Activated B cell treated with CpG ODN at 0.5 μM for 24 hours (primary cell): ENCODE measurements at regions not wholly inside any gene's neighbourhood (a gene's known extent, or its start where the extent isn't known, plus 50 kb on each side); places are given as distances from the start of the nearest gene placed in this dataset.

Experiments used
- ATAC-seq: fragments of 200-7000 bp; cut with Tn5 transposase; one replicate; pipeline ENCODE4 v1.10.0; 2021; ENCODE audit warnings: low read depth, mild to moderate bottlenecking, moderate library complexity
- CTCF ChIA-PET: fragments of 350-600 bp; sonication (Branson Sonifier 250); formaldehyde crosslinking; loops from one replicate; lab custom pipeline; 2021; ENCODE audit warnings: antibody characterized with exemption; lab: Charles Lee
- POLR2A ChIA-PET: fragments of 350-600 bp; sonication (Branson Sonifier 250); formaldehyde crosslinking; loops from one replicate; lab custom pipeline; 2021; ENCODE audit warnings: antibody characterized with exemption; lab: Charles Lee
- DNase-seq: peaks from one replicate; pipeline ENCODE4 v3.0.0; 2022
- H3K27ac Mint-ChIP-seq: one replicate; pipeline ENCODE4 v1.8.0; 2020; ENCODE audit warnings: mixed read lengths
- H3K27me3 Mint-ChIP-seq: one replicate; pipeline ENCODE4 v1.8.0; 2021; ENCODE audit warnings: mixed read lengths
- H3K36me3 Mint-ChIP-seq: one replicate; pipeline ENCODE4 v1.8.0; 2021; ENCODE audit warnings: low read depth, mixed read lengths
- H3K4me1 Mint-ChIP-seq: one replicate; pipeline ENCODE4 v1.8.0; 2021; ENCODE audit warnings: mixed read lengths
- H3K4me3 Mint-ChIP-seq: one replicate; pipeline ENCODE4 v1.8.0; 2020; ENCODE audit warnings: mild to moderate bottlenecking, mixed read lengths
- H3K9me3 Mint-ChIP-seq: one replicate; pipeline ENCODE4 v1.8.0; 2020; ENCODE audit warnings: mixed read lengths
- intact Hi-C: fragments of 100-400 bp; cut with micrococcal nuclease; formaldehyde crosslinking; loops from one replicate; pipeline ENCODE4 v1.15.1; 2024
- TF ChIP-seq, protein P1 (sequence below): fragments of 200-600 bp; IDR thresholded peaks from one replicate; pipeline ENCODE4 v1.8.0; 2022; ENCODE audit warnings: antibody characterized with exemption, mild to moderate bottlenecking

GRCh38 chr15:46723308-46723707, 994.0 kb upstream of the SEMA6D start:
- CTCF ChIA-PET, result no interaction called here
- Mint-ChIP-seq H3K4me1 (no peaks in the 10 kb centered on the region), H3K36me3 (no peaks in the 10 kb centered on the region), H3K27ac (no peak overlapping the region), H3K27me3 (no peaks in the 10 kb centered on the region), H3K9me3 (peaks cover 19% of the 10 kb centered on the region), H3K4me3 (no peak overlapping the region)
- DNase-seq, result no peak
- intact Hi-C loops, result no loop called here
- TF ChIP-seq, protein P1, sequence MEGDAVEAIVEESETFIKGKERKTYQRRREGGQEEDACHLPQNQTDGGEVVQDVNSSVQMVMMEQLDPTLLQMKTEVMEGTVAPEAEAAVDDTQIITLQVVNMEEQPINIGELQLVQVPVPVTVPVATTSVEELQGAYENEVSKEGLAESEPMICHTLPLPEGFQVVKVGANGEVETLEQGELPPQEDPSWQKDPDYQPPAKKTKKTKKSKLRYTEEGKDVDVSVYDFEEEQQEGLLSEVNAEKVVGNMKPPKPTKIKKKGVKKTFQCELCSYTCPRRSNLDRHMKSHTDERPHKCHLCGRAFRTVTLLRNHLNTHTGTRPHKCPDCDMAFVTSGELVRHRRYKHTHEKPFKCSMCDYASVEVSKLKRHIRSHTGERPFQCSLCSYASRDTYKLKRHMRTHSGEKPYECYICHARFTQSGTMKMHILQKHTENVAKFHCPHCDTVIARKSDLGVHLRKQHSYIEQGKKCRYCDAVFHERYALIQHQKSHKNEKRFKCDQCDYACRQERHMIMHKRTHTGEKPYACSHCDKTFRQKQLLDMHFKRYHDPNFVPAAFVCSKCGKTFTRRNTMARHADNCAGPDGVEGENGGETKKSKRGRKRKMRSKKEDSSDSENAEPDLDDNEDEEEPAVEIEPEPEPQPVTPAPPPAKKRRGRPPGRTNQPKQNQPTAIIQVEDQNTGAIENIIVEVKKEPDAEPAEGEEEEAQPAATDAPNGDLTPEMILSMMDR, result no peak
- ATAC-seq, result no peak
- POLR2A ChIA-PET, result no interaction called here

DNA sequence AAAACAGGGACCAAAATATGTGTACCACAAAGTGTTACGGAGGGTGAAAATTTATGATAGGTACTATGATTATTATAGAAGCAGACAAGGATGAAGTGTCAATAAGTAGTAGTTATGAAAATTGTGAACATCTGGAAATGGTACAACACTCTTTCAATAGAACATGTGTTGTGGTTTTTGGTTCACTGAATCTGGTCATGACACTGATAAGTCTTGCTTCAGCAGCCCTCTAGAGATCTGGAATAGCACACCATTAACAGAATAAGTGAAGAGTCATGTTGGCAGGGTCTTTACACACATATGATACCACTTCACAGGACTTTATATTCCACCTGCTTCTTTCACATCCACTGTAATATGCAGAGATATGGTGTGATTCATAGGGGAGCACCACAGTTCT, 985.2 kb upstream of the SEMA6D start:
- ChIA-PET POLR2A (no interaction called here), CTCF (no interaction called here)
- Mint-ChIP-seq H3K9me3 (peaks cover 12% of the 10 kb centered on the region), H3K36me3 (no peaks in the 10 kb centered on the region), H3K4me1 (no peaks in the 10 kb centered on the region), H3K27ac (no peak overlapping the region), H3K4me3 (no peak overlapping the region), H3K27me3 (no peaks in the 10 kb centered on the region)
- intact Hi-C loops, result no loop called here
- ATAC-seq, result no peak
- DNase-seq, result no peak
- TF ChIP-seq, protein P1, result no peak

GRCh38 chr15:46735115-46735514, 982.2 kb upstream of the SEMA6D start:
- no peak overlapping the region for H3K27ac Mint-ChIP-seq
- no peak overlapping the region for H3K4me3 Mint-ChIP-seq
- ChIA-PET POLR2A (no interaction called here), CTCF (no interaction called here)
- H3K9me3 Mint-ChIP-seq, result peaks cover 2% of the 10 kb centered on the region
- intact Hi-C loops, result no loop called here
- no peaks in the 10 kb centered on the region for H3K4me1 Mint-ChIP-seq
- TF ChIP-seq, protein P1, result no peak
- H3K36me3 Mint-ChIP-seq, result no peaks in the 10 kb centered on the region
- no peaks in the 10 kb centered on the region for H3K27me3 Mint-ChIP-seq
- DNase-seq (no peak), ATAC-seq (no peak)

DNA sequence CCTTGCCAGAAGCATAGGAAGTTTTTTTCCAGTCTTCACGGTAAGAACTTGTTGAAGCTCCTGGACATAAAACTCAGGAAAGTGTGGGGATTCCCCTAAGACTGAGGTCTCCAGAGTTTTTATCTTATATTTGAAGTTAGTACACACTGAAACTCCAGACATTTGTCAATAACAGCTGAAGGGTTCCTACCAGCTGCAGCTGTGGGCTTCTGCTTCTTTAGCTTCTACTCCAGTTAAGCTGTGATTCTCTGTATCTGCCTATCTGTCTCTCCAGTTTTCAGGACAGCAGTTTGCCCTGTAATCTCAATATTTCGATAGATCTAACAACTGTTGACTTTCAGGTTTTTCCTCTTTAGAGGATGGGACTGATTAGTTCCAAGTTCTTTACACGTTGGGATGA, 966.0 kb upstream of the SEMA6D start:
- ATAC-seq, result no peak
- no peak overlapping the region for H3K27ac Mint-ChIP-seq
- POLR2A ChIA-PET, result no interaction called here
- no peaks in the 10 kb centered on the region for H3K27me3 Mint-ChIP-seq
- TF ChIP-seq, protein P1, result no peak
- no peak overlapping the region for H3K4me3 Mint-ChIP-seq
- H3K36me3 Mint-ChIP-seq, result no peaks in the 10 kb centered on the region
- intact Hi-C loops, result no loop called here
- no peak for DNase-seq
- peaks cover 12% of the 10 kb centered on the region for H3K9me3 Mint-ChIP-seq
- CTCF ChIA-PET, result interaction anchor here (0.6 kb wide), 1 partner anchor 19 kb away, joined by 3 read pairs; no protein-coding TSS in a partner anchor
- no peaks in the 10 kb centered on the region for H3K4me1 Mint-ChIP-seq

- Mint-ChIP-seq H3K27ac (no peak overlapping the region), H3K27me3 (no peaks in the 10 kb centered on the region), H3K36me3 (no peaks in the 10 kb centered on the region), H3K4me1 (no peaks in the 10 kb centered on the region), H3K4me3 (no peak overlapping the region), H3K9me3 (peaks cover 15% of the 10 kb centered on the region)
- ATAC-seq (no peak), DNase-seq (no peak)
- intact Hi-C loops, result no loop called here
- ChIA-PET CTCF (no interaction called here), POLR2A (no interaction called here)
- TF ChIP-seq, protein P1, result no peak
Measured at GRCh38 chr15:46753946-46754345, 963.4 kb upstream of the SEMA6D start.
